Mammary epithelial cell (primary cell): ENCODE measurements at regions not wholly inside any gene's neighbourhood (a gene's known extent, or its start where the extent isn't known, plus 50 kb on each side); places are given as distances from the start of the nearest gene placed in this dataset.

Experiments
- CTCF ChIP-seq, 2 donors: IDR thresholded peaks in 1 of 2; conservative IDR thresholded peaks in 1 of 2; 2 replicates each; pipeline ENCODE4 v1.5.1; 2011 to 2012; ENCODE audit warnings: inconsistent platforms in 2 of 2, low read length in 2 of 2, mild to moderate bottlenecking in 2 of 2, control low read depth in 1 of 2, low read depth in 1 of 2; ENCODE audit not compliant: insufficient read depth in 1 of 2; ENCODE audit errors: extremely low read depth in 1 of 2
- EZH2 ChIP-seq: IDR thresholded peaks from 2 replicates; pipeline ENCODE4 v1.6.1; 2012; ENCODE audit warnings: low read length, inconsistent platforms, borderline replicate concordance

- no peak for TF ChIP-seq EZH2
- no peak for TF ChIP-seq CTCF (conservative IDR thresholded peaks at IDR 0.05 in 1 of 2, IDR thresholded peaks at IDR 0.05 in 1 of 2; ENCODE audit: extremely low read depth in 1 of 2, insufficient read depth in 1 of 2, low read depth in 1 of 2, low read length in 2 of 2)
Observed at GRCh38 chr18:54035927-54036326, 188.5 kb downstream of the MBD2 start.
